ENCODE measurements at regions not wholly inside any gene's neighbourhood (a gene's known extent, or its start where the extent isn't known, plus 50 kb on each side); places are given as distances from the start of the nearest gene placed in this dataset.

- Mint-ChIP-seq H3K27ac (no peak overlapping the region), H3K4me1 (ENCODE audit: low read depth) (no peaks in the 10 kb centered on the region), H3K27me3 (ENCODE audit: low read depth) (peaks cover 9% of the 10 kb centered on the region), H3K36me3 (ENCODE audit: low read depth) (no peaks in the 10 kb centered on the region), H3K4me3 (no peak overlapping the region), H3K9me3 (ENCODE audit: insufficient read depth) (no peaks in the 10 kb centered on the region)
- DNase-seq: no peak
- ChIA-PET CTCF (interaction anchor here (1.4 kb wide), 1 partner anchor 21 kb away, joined by 3 read pairs; no protein-coding TSS in a partner anchor), POLR2A (no interaction called here)
- ATAC-seq: no peak
Observed at GRCh38 chr18:48468151-48468550, 59.0 kb upstream of the ZBTB7C start.

- Mint-ChIP-seq H3K36me3 (ENCODE audit: low read depth) (no peaks in the 10 kb centered on the region), H3K4me3 (no peak overlapping the region), H3K4me1 (ENCODE audit: low read depth) (no peaks in the 10 kb centered on the region), H3K9me3 (ENCODE audit: insufficient read depth) (no peaks in the 10 kb centered on the region), H3K27ac (no peak overlapping the region), H3K27me3 (ENCODE audit: low read depth) (peaks cover 15% of the 10 kb centered on the region)
- CTCF ChIA-PET: interaction anchor here (0.9 to 1.4 kb wide), 2 partner anchors 21 to 22 kb away, joined by 3 to 4 read pairs; no protein-coding TSS in a partner anchor
- ATAC-seq: no peak
- no peak for DNase-seq
- POLR2A ChIA-PET: no interaction called here
Observed at GRCh38 chr18:48467231-48467630, 58.0 kb upstream of the ZBTB7C start.

GRCh38 chr18:48462510-48462909, 53.3 kb upstream of the ZBTB7C start:
- Mint-ChIP-seq H3K4me3 (no peak overlapping the region), H3K36me3 (ENCODE audit: low read depth) (no peaks in the 10 kb centered on the region), H3K27ac (no peak overlapping the region), H3K4me1 (ENCODE audit: low read depth) (no peaks in the 10 kb centered on the region), H3K9me3 (ENCODE audit: insufficient read depth) (no peaks in the 10 kb centered on the region), H3K27me3 (ENCODE audit: low read depth) (peaks cover 27% of the 10 kb centered on the region)
- DNase-seq (no peak), ATAC-seq (no peak)
- POLR2A ChIA-PET: no interaction called here
- CTCF ChIA-PET: interaction anchor here (1.7 kb wide), 1 partner anchor 17 kb away, joined by 4 read pairs; no protein-coding TSS in a partner anchor

GRCh38 chr18:48460929-48461583, 51.9 kb upstream of the ZBTB7C start:
- H3K9me3 Mint-ChIP-seq (ENCODE audit: insufficient read depth): no peaks in the 10 kb centered on the region
- ATAC-seq (no peak), DNase-seq (no peak)
- peaks cover 9% of the 10 kb centered on the region for H3K4me1 Mint-ChIP-seq (ENCODE audit: low read depth)
- POLR2A ChIA-PET: no interaction called here
- no peak overlapping the region for H3K4me3 Mint-ChIP-seq
- no peak overlapping the region for H3K27ac Mint-ChIP-seq
- peaks cover 27% of the 10 kb centered on the region for H3K27me3 Mint-ChIP-seq (ENCODE audit: low read depth)
- CTCF ChIA-PET: interaction anchor here (0.8 to 1.6 kb wide), 2 partner anchors 16 to 49 kb away, joined by 3 to 4 read pairs; no protein-coding TSS in a partner anchor
- H3K36me3 Mint-ChIP-seq (ENCODE audit: low read depth): no peaks in the 10 kb centered on the region

GRCh38 chr18:48459465-48459864, 50.3 kb upstream of the ZBTB7C start:
- POLR2A ChIA-PET: no interaction called here
- CTCF ChIA-PET: interaction anchor here (0.6 to 2.2 kb wide), 3 partner anchors 12 to 270 kb away, joined by 3 to 7 read pairs (median 5); no protein-coding TSS in a partner anchor
- Mint-ChIP-seq H3K27ac (no peak overlapping the region), H3K4me3 (no peak overlapping the region), H3K9me3 (ENCODE audit: insufficient read depth) (no peaks in the 10 kb centered on the region), H3K4me1 (ENCODE audit: low read depth) (peaks cover 19% of the 10 kb centered on the region), H3K36me3 (ENCODE audit: low read depth) (no peaks in the 10 kb centered on the region), H3K27me3 (ENCODE audit: low read depth) (peaks cover 33% of the 10 kb centered on the region)
- no peak for DNase-seq
- no peak for ATAC-seq

GRCh38 chr18:48459016-48459415, 49.8 kb upstream of the ZBTB7C start:
- Mint-ChIP-seq H3K27me3 (ENCODE audit: low read depth) (peaks cover 37% of the 10 kb centered on the region), H3K4me3 (no peak overlapping the region), H3K36me3 (ENCODE audit: low read depth) (no peaks in the 10 kb centered on the region), H3K9me3 (ENCODE audit: insufficient read depth) (no peaks in the 10 kb centered on the region), H3K4me1 (ENCODE audit: low read depth) (peaks cover 20% of the 10 kb centered on the region), H3K27ac (no peak overlapping the region)
- POLR2A ChIA-PET: no interaction called here
- ATAC-seq (no peak), DNase-seq (no peak)
- CTCF ChIA-PET: interaction anchor here (0.6 to 2.2 kb wide), 3 partner anchors 12 to 270 kb away, joined by 3 to 7 read pairs (median 5); no protein-coding TSS in a partner anchor
